Left cardiac atrium (tissue), 4 donors: ENCODE measurements at regions not wholly inside any gene's neighbourhood (a gene's known extent, or its start where the extent isn't known, plus 50 kb on each side); places are given as distances from the start of the nearest gene placed in this dataset.
"Not testable (repeated sequence)": the region's sequence is repeated elsewhere in the genome, so short reads cannot be mapped to it uniquely, and the experiment has no call there.

ENCODE experiments used
- ATAC-seq, 2 donors: fragments of 200-7000 bp; cut with Tn5 transposase; one replicate each; pipeline ENCODE4 v1.9.1; 2020; ENCODE audit warnings: mild to moderate bottlenecking in 2 of 2, moderate library complexity in 2 of 2
- DNase-seq: peaks from one replicate; pipeline ENCODE4 v3.0.0-alpha.2; 2020
- intact Hi-C, 2 donors: fragments of 100-400 bp; cut with DNase I; formaldehyde crosslinking; loops; one replicate each; pipeline versions ENCODE4 v1.14.1 to v1.15.1; 2022 to 2023
- donor health status: DM: no; HTN: yes; CAD: no.
- donor health status: DM: no; HTN: yes; CAD: no; lungs with severe emphysema.
- donor health status: DM: yes; HTN: yes; CAD: no.
- donor health status: Dilated cardiomyopathy.

GRCh38 chr4:141339391-141339790 is 118.7 kb downstream of the ZNF330 start:
- intact Hi-C loops = no loop called here
- ATAC-seq (no peak), DNase-seq (no peak)

DNA sequence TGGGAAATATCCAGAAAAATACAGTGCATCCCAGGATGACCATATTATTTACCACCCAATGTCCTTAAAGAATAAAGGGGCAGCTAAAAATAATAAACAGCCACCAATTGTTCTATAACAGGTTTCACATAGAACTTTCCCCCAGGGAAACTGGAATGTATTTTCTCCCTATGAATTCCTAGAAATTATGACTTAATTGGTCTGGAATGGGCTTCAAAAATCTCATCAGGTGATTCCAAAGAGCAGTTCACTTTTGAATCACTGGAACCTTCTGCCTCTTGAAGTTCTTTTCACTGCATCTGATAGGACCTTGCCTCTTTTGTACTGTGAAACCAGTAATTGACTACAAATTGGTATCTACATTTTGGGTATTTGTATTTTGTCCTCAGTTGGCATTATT is 119.3 kb downstream of the ZNF330 start:
- ATAC-seq (no peak), DNase-seq (no peak)
- intact Hi-C loops = loop anchor here in 1 of 2 donors (10.0 kb wide), 1 partner anchor 375 kb away; no protein-coding TSS in a partner anchor

- intact Hi-C loops = loop anchor here in 1 of 2 donors (10.0 kb wide), 1 partner anchor 374 kb away; no protein-coding TSS in a partner anchor
- DNase-seq (no peak), ATAC-seq (no peak)
These were observed 119.8 kb downstream of the ZNF330 start for GRCh38 chr4:141340458-141340857.

DNA sequence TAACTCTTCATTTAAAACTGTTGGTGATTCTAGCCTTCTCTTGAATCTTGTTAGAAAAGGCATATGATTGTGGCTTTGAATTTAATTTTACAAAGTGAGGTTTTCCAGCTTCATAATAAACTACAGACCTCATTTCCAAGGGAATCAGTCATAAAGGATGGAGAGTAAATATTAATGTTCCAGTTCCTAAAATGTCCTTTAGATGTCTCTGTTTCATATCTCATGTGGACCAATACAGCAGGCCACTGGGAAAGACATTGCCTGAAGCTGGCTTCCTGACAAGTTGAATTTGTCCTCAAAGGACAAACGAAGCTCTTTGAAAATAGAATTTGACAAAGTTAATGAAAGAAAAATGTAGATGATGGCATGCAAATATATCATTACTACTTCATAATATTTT is 125.4 kb downstream of the ZNF330 start:
- ATAC-seq (peak; percentile 84 to 87), DNase-seq (no peak)
- intact Hi-C loops = loop anchor here in 1 of 2 donors (5.0 to 10.0 kb wide), 2 partner anchors 291 to 369 kb away; partner anchors contain the start of gene IL15

DNA sequence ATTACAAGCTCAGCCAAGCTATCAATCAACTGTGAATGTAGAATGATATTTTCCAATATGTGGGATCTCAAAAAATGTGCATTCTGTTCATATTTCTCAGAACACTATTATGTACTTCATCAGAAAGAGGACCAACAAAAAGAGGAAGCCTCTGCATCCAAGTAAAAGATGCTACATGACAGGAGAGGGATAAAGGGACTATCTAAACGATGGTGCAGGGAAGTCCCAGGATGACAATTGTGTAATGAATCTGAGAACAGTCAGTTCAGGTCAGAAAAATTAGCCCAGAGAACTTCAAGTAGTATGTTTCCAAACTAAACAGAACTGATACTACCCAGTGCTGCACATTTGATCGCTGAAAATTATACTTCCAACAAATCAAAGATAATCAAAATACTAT is 127.0 kb downstream of the ZNF330 start:
- intact Hi-C loops = loop anchor here in 1 of 2 donors (5.0 to 10.0 kb wide), 2 partner anchors 290 to 367 kb away; partner anchors contain the start of gene IL15
- DNase-seq (no peak), ATAC-seq (no peak)

GRCh38 chr4:141348125-141348524 is 127.4 kb downstream of the ZNF330 start:
- DNase-seq = no peak
- intact Hi-C loops = loop anchor here in 1 of 2 donors (5.0 to 10.0 kb wide), 2 partner anchors 289 to 367 kb away; partner anchors contain the start of gene IL15
- peak; percentile 23 to 39 for ATAC-seq

GRCh38 chr4:141348573-141348972 is 127.9 kb downstream of the ZNF330 start:
- intact Hi-C loops = loop anchor here in 1 of 2 donors (5.0 to 10.0 kb wide), 2 partner anchors 289 to 366 kb away; partner anchors contain the start of gene IL15
- DNase-seq (no peak), ATAC-seq (no peak)

- intact Hi-C loops = loop anchor here in 1 of 2 donors (5.0 to 10.0 kb wide), 2 partner anchors 288 to 366 kb away; partner anchors contain the start of gene IL15
- ATAC-seq (no peak), DNase-seq (no peak)
These were observed 128.5 kb downstream of the ZNF330 start for GRCh38 chr4:141349236-141349635.

DNA sequence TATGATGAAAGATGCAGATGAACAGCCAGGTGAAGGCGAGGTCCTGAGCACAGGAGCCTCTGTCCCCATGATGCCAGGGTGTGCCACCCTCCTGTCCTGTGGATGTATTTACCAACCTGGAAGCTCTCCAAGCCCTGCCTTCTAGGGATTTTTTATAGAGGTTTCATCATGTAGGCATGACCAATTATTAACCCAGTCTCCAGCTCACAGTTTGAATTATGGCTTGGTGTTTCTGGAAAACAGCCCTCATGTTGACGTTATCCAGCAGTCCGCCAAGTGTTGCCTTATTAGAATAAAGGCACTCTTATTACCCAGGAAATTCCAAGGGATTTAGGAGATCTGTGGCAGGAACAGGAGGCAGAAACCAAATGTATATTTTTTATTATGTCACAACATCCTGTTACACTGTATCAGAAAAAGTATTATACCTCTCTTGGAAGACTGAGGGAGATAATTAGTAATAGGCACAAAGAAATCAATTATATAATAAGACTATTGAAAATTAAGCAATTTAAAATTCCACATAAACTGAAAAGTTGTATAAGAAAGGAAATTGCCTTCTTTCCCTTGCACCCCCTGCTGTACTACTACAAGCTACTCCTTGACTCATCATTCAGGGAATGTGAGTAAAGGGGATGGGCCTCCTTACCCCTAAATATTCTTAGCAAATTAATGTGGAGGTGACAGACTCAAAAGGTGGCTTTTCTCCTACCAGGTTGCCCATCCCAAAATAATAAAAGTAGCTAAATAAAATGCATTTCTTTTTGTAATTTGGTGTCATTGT is 129.6 kb downstream of the ZNF330 start:
- DNase-seq (no peak), ATAC-seq (no peak)
- intact Hi-C loops = no loop called here

DNA sequence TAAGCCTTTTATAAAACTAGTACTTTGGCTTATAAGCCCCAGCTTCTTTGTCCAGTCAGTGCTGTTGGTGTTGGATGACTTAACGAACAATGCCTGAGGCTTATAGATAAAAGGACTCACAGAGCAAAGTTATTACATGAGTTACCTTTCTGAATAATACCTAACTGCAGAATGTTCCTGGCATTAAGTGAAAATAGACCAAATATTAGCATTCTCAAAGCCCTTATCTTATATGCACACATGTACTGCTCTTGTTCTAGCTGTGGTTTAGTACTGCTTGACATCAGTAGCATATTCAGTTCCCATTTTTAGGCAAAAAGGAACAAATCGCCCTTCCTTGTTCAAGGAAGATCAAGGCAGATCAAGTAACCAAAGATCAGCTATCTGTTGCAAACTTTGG is 131.6 kb downstream of the ZNF330 start:
- intact Hi-C loops = no loop called here
- ATAC-seq (peak in 1 of 2 donors; percentile 36), DNase-seq (no peak)

DNA sequence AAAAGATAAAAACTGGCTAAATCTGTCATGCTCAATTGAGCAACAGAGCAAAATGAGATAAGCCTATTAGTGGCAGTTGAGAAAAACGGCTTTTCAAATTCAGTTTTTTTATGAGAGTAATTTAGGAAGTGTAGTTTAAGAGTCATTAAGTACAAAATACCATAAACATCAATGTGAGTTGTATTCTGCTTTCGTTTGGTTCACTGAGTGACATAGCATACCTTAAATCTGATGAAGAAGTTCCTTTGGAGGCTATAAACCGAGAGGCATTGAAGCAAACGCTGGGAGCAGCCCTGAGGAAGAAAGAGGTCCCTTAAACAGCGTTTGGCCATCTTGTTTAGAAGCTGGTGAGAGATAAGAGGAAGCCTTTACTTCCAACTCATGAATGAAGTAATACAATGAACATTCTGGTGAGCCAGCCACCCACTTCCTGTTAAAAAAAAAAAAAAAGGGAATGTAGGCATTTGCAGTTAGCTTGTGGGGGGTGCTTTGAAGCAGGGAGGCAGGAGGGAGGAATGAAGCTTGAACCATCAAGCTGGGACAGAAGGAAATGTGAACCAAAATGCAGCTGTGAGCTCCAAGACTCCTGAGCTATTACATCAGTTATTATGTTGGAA is 132.3 kb downstream of the ZNF330 start:
- ATAC-seq (peak; percentile 44 to 77), DNase-seq (no peak)
- intact Hi-C loops = no loop called here

DNA sequence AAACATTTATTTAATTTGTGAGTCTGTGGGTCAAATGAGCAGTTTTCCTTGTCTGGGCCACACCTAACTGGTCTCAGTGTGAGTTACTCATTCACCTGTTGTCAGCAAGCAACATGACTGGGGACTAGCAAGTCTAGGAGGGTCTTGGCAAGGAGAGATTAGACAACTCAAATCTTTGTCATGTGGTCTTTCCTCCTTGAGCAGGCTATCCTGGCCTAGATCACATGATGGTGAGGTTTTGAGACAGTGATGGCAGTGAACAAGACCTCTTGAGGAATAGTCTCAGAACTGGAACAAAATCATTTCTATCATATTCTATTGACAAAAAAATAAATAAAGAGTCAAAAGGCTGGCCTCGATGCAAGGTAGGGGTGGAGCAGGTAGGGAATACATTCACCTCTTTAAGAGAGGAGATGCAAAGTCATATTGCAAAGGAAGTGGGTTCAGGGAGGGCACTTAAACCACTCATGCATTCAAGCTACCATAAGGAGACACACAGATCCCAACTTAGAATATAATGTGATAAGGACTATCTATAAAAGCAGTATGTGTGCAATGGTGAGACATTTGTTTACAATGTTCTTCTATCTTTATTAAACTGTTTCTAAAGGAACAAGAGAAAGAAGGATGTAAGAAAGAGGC is 135.7 kb downstream of the ZNF330 start:
- intact Hi-C loops = no loop called here
- ATAC-seq = no peak
- DNase-seq = no peak

DNA sequence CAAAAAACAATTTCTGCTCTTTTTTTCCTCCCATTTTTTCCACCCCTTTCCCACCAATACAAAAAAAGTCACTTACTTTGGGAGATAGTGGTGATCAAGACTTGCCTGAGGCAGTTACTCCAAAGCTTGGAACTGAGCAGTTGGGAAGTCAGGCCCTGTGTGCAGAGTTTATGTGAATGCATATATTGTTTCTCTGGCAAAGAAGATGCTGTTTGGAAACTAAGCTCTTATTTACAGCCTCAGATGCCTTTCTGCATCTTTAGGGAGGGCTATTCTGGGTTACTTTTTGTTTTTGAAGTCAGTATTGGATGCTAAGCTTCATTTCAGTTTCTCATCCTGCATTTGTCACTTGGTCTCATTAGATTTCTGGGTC is 136.3 kb downstream of the ZNF330 start:
- DNase-seq = no peak
- intact Hi-C loops = no loop called here
- ATAC-seq = no peak

DNA sequence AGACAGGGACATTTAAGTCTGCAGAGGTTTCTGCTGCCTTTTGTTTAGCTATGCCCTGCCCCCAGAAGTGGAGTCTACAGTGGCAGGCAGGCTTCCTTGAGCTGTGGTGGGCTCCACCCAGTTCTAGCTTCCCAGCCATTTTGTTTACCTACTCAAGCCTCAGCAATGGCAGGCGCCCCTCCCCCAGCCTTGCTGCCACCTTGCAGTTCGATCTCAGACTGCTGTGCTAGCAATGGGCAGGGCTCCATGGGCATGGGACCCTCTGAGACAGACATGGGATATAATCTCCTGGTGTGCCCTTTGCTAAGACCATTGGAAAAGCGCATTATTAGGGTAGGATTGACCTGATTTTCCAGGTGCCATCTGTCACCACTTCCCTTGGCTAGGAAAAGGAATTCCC is 147.5 kb downstream of the ZNF330 start:
- DNase-seq, ATAC-seq, intact Hi-C loops: not testable (repeated sequence)

- no peak for ATAC-seq
- DNase-seq = no peak
- intact Hi-C loops = no loop called here
These were observed 150.5 kb downstream of the ZNF330 start for GRCh38 chr4:141371206-141371605.

DNA sequence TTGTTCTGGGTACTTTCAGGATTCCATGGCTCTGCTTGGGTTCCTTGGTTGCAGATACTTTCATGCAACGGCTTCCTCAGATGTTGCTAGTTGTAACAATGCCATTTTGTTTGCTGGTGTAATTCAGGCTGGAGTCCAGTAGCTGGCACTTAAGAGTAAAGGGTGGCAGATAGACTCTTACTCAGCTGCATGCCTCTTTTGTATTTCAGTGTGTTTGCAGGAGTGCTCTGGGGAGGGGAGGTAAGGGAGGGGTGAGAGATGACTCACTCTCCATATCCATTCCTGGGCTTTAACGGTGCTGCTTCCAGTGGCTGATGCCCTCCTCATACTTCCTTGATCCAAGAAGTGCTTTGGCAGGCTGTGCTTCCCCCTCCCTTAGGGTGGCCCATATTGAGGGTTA is 155.2 kb downstream of the ZNF330 start:
- ATAC-seq = peak; percentile 71 to 98
- no peak for DNase-seq
- intact Hi-C loops = no loop called here

DNA sequence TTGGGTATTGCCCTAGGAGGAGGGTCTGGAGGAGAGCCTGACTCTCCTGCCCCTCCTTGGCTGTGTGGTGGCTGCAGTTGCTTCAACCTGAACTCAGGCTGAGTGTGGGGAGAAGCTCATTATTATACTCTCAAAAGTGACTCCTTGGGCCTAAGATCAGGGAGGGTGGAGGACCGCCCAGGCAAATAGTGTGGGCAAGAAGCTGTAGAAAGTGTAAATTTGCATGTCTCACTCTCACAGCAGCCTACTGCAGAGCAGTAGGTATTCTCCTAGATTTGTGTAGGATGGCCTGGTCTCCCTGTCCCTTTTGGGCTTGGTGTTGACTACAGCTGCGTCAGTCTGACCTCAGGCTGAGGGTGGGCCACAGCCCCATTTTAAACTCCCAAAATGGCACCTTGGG is 156.1 kb downstream of the ZNF330 start:
- DNase-seq (no peak), ATAC-seq (no peak)
- intact Hi-C loops = no loop called here

DNA sequence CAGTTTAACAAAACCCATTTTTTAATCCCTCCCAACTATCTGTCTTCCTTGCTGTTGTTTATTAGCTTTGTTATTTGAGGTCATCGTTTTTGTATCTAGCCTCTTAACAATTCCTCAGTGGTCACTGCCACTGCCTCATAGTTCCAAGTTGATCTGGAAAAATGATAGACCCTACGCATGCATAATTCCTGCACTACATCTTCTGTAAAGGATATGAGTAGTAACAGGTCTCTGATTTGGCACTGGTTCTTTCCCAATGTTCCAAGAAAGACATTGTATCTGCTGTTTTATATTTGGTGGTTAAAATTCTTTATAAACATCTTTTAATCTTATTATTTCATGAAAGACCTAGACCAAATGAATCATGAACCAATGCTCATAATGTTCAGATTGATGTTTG is 166.6 kb downstream of the ZNF330 start:
- DNase-seq (no peak), ATAC-seq (no peak)
- intact Hi-C loops = no loop called here

DNA sequence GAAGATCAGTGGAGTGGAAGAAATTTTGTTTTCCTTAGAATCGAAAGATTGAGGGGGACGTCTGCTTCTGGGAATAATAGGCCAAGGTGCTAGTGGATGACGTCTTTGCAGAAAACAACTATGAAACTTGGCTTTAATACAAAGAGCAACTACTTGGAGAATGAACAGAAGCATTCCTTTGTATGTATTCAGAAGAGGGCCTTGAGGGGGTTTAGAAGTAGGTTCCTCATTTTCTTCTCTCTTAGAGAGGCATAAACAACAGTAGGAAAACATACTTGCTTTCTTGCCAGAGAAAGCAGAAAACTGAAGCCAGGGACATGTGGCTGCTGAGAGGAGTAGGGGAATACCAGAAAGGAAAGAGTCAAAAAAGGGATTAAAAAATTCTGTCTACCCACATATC is 167.8 kb downstream of the ZNF330 start:
- ATAC-seq (no peak), DNase-seq (no peak)
- intact Hi-C loops = no loop called here

DNA sequence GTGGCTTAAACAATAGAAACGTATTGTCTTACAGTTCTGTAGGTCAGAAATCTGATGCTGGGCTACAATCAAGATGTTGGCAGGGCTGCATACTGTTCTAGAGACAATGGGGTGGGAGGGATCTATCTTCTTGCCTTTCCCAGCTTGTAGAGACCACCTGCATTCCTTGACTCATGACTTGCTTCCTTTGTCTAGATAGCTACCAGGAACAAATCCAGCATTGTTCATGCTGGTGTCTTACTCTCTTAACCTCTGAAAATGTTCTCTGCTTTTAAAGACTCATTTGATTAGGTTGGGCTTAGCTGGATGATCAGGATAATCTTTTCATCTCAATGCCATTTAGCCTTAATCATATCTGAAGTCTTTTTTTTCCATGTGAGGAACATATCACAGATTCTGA is 169.0 kb downstream of the ZNF330 start:
- no peak for DNase-seq
- ATAC-seq = no peak
- intact Hi-C loops = no loop called here
